GM19240 (cell line): ENCODE measurements at regions not wholly inside any gene's neighbourhood (a gene's known extent, or its start where the extent isn't known, plus 50 kb on each side); places are given as distances from the start of the nearest gene placed in this dataset.
"Not testable (repeated sequence)": the region's sequence is repeated elsewhere in the genome, so short reads cannot be mapped to it uniquely, and the experiment has no call there.

Experiments
- DNase-seq: peaks from one replicate; pipeline ENCODE4 v3.0.0; 2011; ENCODE audit warnings: low spot score; ENCODE audit not compliant: insufficient read length

DNA sequence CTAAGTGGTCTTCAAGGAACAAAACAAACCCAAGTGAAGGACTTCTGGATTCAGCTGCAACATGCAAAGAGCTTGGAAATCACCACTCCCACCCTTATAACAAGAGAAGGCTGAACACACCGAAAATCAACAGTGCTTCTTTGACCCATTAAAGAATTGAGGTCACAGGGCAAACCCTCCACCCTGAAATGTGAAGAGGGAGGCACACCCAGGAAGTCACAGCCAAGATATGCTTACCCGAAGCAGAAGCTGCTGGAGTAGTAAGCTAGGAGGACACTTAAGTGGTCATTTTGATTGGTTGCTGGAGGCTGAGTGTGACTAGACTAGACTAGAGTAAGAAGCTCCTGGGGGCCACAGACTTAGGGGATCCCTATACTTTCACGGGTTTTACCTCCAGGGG, 188.2 kb upstream of the SSTR4 start:
- DNase-seq, result no peak

GRCh38 chr20:22848364-22848763, 186.7 kb upstream of the SSTR4 start:
- no peak for DNase-seq

DNA sequence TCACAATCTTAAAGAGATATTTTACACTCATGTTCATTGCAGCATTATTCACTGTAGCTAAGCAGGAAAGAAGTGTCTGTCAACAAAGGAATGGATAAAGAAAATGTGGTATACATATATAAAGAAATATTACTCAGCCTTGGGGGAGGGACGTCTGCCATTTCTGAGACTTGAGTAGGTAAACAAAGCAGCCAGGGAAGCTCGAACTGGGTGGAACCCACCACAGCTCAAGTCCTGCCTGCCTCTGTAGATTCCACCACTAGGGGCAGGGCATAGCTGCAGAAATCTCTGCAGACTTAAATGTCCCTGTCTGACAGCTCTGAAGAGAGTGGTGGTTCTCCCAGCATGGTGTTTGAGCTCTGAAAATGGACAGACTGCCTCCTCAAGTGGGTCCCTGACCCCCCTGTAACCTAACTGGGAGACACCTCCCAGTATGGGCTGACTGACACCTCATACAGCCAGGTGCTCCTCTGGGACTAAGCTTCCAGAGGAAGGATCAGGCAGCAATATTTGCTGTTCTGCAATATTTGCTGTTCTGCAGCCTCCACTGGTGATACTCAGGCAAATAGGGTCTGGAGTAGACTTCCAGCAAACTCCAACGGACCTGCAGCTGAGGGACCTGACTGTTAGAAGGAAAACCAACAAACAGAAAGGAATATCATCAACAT, 183.3 kb upstream of the SSTR4 start:
- not testable (repeated sequence) for DNase-seq

GRCh38 chr20:22861231-22861980, 173.7 kb upstream of the SSTR4 start:
- DNase-seq, result no peak

- no peak for DNase-seq
Observed at GRCh38 chr20:22861990-22862389, 173.1 kb upstream of the SSTR4 start.

DNA sequence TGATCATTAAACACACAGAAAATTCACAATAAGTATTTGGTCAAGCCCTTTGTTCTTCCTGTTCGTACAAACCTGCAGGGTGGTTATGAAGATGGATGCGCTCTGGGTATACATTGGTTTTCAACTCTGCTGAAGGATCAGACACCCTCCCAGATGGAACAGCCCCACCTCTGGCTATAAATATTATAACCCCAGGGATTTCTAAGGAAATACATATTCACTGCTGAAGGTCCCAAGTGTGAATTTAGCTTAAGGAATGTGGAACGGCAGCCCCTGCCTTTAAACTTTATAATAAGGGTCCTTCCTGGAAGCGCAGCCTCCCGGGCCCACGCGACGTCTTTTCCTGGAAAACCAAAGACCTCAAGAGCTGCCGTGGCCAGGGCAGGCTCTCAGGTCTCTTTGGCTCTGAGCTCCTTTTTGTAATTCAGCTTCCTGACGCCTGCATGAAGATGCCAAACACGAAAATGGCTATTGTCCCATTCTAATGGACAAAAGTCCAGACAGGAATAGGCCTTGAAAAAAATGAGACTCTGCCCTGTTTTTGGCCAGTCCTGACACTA, 172.4 kb upstream of the SSTR4 start:
- no peak for DNase-seq

- DNase-seq, result no peak
Observed at GRCh38 chr20:22863826-22864225, 171.3 kb upstream of the SSTR4 start.

GRCh38 chr20:22866812-22867341, 168.2 kb upstream of the SSTR4 start:
- DNase-seq, result no peak

GRCh38 chr20:22878166-22878565, 156.9 kb upstream of the SSTR4 start:
- no peak for DNase-seq

DNA sequence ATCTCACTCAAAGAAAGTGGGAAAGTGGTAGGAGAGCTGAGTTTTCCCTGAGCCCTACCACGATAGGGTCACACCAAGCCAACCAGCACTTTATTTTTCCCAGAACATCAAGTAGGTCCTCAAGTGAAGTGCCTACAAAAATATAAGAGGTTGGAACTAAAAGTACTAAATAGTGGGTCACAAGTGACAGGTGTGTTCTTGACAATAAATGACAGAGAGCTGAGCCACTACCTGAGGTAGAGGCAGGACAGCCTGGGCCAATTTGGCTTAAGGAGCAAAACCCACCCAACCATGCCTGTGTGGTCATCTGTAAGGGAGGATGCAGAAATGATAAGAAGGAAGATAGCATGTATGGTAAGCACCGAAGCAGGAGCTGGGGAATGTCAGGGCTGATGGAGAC, 154.8 kb upstream of the SSTR4 start:
- DNase-seq, result no peak

- no peak for DNase-seq
Observed at GRCh38 chr20:22887796-22888195, 147.3 kb upstream of the SSTR4 start.

GRCh38 chr20:22890594-22891300, 144.4 kb upstream of the SSTR4 start:
- no peak for DNase-seq

GRCh38 chr20:22901164-22901563, 133.9 kb upstream of the SSTR4 start:
- DNase-seq, result no peak

DNA sequence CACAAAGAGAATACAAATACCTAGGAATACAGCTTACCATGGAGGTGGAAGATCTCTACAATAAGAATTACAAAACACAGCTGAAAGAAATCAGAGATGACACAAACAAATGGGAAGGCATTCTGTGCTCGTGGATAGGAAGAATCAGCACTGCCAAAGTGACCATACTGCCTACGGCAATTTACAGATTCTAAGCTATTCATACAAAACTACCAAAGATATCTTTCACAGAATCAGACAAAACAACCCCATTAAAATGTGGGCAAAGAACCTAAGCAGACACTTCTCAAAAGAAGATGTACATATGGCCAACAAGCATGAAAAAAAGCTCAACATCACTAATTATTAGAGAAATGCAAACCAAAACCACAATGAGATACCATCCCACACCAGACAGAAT, 133.2 kb upstream of the SSTR4 start:
- DNase-seq, result no peak

- DNase-seq, result no peak
Observed at GRCh38 chr20:22904386-22904785, 130.7 kb upstream of the SSTR4 start.

- no peak for DNase-seq
Observed at GRCh38 chr20:22904905-22905304, 130.2 kb upstream of the SSTR4 start.

DNA sequence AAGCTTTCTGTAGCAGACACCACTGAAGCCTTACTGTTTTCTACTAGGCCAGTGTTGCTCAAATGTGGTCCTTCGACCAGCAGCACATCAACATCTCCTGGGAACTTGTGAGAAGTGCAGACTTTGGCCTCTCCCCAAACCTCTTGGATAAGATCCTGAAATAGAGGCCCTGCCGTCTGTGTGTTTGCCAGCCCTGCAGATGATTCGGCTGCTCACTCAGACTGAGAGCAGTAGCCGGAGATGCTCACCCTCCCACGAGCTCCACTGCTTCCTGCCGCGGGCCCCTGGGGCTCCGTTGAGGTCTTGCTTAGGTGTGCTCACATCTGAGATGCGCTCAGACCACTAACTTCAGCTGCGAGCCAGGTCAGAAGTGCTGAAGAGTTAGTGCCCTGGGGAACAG, 129.5 kb upstream of the SSTR4 start:
- DNase-seq, result no peak

DNA sequence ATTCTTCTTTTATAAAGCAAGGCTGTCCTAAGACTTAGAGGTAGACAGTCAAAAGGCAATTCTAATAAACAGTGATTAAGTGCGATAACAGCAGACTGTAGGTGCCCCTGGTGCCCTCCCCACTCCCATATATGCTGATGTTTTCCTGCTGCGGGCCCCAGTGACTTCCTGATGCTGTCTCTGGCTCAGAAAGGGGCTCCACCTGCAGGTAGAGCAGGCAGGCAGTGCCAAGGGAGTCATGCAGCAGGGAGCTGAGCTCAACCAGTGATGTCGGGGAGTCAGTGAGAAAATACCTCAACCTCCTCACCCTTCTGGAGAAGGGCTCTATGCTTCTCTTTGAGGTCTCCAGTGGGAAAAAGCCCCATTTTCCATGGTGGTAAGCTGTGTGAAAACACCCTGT, 126.7 kb upstream of the SSTR4 start:
- DNase-seq, result no peak

DNA sequence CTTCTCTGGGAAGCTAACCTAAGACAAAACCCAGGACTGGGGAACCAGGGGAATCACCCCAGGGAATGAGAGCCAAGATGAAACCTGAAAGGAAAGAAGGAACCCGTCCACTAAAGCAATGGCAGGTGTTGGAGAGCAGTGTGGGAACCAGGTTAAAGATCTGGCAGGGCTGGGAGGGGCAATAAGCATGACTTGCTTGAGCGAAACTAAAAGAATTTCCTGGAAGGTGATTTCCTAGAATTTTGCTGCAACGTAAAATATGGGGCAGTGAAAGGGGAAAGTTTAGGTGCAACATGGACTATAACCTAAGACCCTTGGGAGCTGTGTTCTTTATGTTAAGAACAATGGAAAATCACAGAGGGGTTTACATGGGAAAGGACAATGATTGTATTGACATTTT, 126.2 kb upstream of the SSTR4 start:
- no peak for DNase-seq

DNA sequence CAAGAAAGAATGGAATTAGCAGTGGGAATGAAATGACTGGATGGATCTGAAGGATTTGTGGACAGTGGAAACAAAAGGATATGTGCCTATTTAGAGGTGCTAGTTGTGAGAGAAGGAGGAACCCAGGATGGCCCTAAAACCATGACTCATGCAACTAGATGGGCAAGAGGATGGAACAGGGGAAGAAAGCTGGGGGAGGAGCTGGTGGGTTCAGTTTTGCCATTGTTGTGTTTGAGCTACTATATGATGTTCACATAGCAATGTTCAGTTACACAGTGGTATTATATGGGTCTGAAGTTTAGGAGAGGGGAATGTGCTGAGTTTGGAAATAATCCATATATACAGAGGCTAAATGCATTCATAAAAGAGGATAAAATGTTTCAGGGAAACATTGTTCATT, 125.7 kb upstream of the SSTR4 start:
- no peak for DNase-seq

DNA sequence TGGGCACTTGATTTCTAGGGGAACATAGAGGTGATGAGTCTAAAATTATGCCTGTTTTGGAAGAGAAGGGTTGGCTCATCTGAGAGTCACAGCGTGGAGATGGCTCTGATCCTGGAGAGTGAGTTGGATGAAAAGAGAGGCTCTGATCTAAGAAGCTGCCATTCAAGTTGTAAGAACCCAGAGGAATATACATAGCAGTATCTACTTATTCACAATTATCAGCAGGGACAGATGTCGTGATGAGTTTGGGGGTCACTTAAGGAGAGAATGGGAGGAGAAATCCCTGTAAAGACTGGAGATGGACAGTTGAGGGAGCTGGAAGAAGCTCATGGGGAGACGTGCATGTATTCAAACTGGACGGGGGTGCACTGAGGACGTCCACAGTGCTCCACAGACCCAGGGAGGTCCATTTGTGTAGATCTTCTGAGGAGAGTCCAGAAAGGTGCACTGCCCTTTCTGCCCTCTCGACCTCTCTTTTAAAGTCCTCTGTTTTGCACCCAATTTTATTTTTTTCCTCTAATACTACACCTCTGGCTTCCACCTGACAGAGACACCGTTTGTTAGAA, 124.7 kb upstream of the SSTR4 start:
- DNase-seq, result no peak

DNA sequence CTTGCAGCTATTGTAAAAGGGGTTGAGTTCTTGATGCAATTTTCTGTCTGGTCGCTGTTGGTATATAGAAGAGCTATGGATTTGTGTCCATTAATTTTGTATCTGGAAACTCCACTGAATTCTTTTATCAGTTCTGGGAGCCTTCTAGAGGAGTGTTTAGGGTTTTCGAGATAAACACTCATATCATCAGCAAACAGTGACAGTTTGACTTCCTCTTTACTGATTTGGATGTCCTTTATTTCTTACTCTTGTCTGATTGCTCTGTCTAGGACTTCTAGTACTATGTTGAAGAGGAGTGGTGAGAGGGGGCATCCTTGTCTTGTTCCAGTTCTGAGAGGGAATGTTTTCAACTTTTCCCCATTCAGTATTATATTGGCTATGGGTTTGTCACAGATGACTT, 120.8 kb upstream of the SSTR4 start:
- no peak for DNase-seq
